OCI-LY1 (cell line): ENCODE measurements at regions not wholly inside any gene's neighbourhood (a gene's known extent, or its start where the extent isn't known, plus 50 kb on each side); places are given as distances from the start of the nearest gene placed in this dataset.

Source experiments
- H2AFZ ChIP-seq: fragments of 200-600 bp; sonication (generic), shearing (Covaris generic); 2 replicates; pipeline ENCODE4 v1.6.0; 2014; ENCODE audit warnings: antibody characterized with exemption, mild to moderate bottlenecking, low read length
- H3F3A ChIP-seq: fragments of 200-600 bp; sonication (generic), shearing (Covaris generic); 2 replicates; pipeline ENCODE4 v1.6.0; 2014; ENCODE audit warnings: mild to moderate bottlenecking, antibody characterized with exemption, low read length, moderate library complexity; ENCODE audit not compliant: insufficient read depth
- H3K27ac ChIP-seq: fragments of 200-600 bp; sonication (generic); 2 replicates; pipeline ENCODE4 v1.5.1; 2014; ENCODE audit warnings: low read length, mixed run types, mild to moderate bottlenecking, low read depth; ENCODE audit not compliant: poor library complexity, severe bottlenecking
- H3K27me3 ChIP-seq: fragments of 200-600 bp; sonication (generic); 2 replicates; pipeline ENCODE4 v1.6.0; 2014; ENCODE audit warnings: antibody characterized with exemption, mild to moderate bottlenecking, low read length, moderate library complexity; ENCODE audit not compliant: insufficient read depth
- H3K36me3 ChIP-seq: fragments of 200-600 bp; sonication (generic); 2 replicates; pipeline ENCODE4 v1.6.1; 2014; ENCODE audit warnings: mild to moderate bottlenecking, antibody characterized with exemption, low read length, moderate library complexity, mixed read lengths; ENCODE audit not compliant: insufficient read depth
- H3K4me1 ChIP-seq: fragments of 200-600 bp; sonication (generic); 2 replicates; pipeline ENCODE4 v1.5.1; 2014; ENCODE audit warnings: mild to moderate bottlenecking, low read length, moderate library complexity; ENCODE audit not compliant: insufficient read depth, severe bottlenecking
- H3K4me2 ChIP-seq: fragments of 200-600 bp; sonication (generic), shearing (Covaris generic); 2 replicates; pipeline ENCODE4 v1.6.1; 2014; ENCODE audit warnings: low read length
- H3K4me3 ChIP-seq: fragments of 200-600 bp; sonication (generic); 2 replicates; pipeline ENCODE4 v1.5.1; 2014; ENCODE audit warnings: low read length, low read depth, mild to moderate bottlenecking, mixed read lengths; ENCODE audit not compliant: poor library complexity, severe bottlenecking
- H3K79me2 ChIP-seq: fragments of 200-600 bp; shearing (Covaris generic); 2 replicates; pipeline ENCODE4 v1.6.1; 2016; ENCODE audit warnings: mixed run types, low read length, mixed read lengths; ENCODE audit not compliant: insufficient read depth
- H3K9ac ChIP-seq: fragments of 200-600 bp; sonication (generic), shearing (Covaris generic); 2 replicates; pipeline ENCODE4 v1.6.1; 2014; ENCODE audit warnings: mild to moderate bottlenecking, low read length, mixed read lengths
- H3K9me2 ChIP-seq: fragments of 200-600 bp; sonication (generic), shearing (Covaris generic); 2 replicates; pipeline ENCODE4 v1.6.1; 2014; ENCODE audit warnings: low read depth, mild to moderate bottlenecking, low read length, mixed read lengths
- H3K9me3 ChIP-seq: fragments of 200-600 bp; shearing (Covaris generic); 2 replicates; pipeline ENCODE4 v1.6.1; 2014; ENCODE audit warnings: low read length, mixed read lengths
- H4K20me1 ChIP-seq: fragments of 200-600 bp; sonication (generic), shearing (Covaris generic); 2 replicates; pipeline ENCODE4 v1.6.0; 2016; ENCODE audit warnings: mild to moderate bottlenecking, low read length; ENCODE audit not compliant: insufficient read depth
- CTCF ChIP-seq: fragments of 200-600 bp; sonication (generic), shearing (Covaris generic); IDR thresholded peaks from 2 replicates; pipeline ENCODE4 v1.5.1; 2017; ENCODE audit warnings: mild to moderate bottlenecking, antibody characterized with exemption, low read length, moderate library complexity, mixed read lengths
- EZH2 ChIP-seq: fragments of 200-600 bp; sonication (generic), shearing (Covaris generic); IDR thresholded peaks from 2 replicates; pipeline ENCODE4 v1.8.0; 2017; ENCODE audit warnings: borderline replicate concordance, mixed run types, mild to moderate bottlenecking, antibody characterized with exemption, low read length, moderate library complexity, mixed read lengths

- H3K79me2 ChIP-seq, result no peaks in the 10 kb centered on the region
- H3K36me3 ChIP-seq, result 0 out of 2 replicates have a peak, but pooled peaks cover 4% of the 10 kb centered on the region
- no peak overlapping the region for H3K9ac ChIP-seq
- H3K4me3 ChIP-seq, result no peak overlapping the region
- peaks cover 6% of the 10 kb centered on the region for H3K4me1 ChIP-seq
- H3K9me3 ChIP-seq, result 0 out of 2 replicates have a peak, but pooled peaks cover 3% of the 10 kb centered on the region
- no peak overlapping the region for H3K27ac ChIP-seq
- TF ChIP-seq CTCF (no peak), EZH2 (no peak)
- no peak overlapping the region for H3K4me2 ChIP-seq
- no peaks in the 10 kb centered on the region for H4K20me1 ChIP-seq
- no peak overlapping the region for H2AFZ ChIP-seq
- no peaks in the 10 kb centered on the region for H3F3A ChIP-seq
- H3K9me2 ChIP-seq, result no peaks in the 10 kb centered on the region
- H3K27me3 ChIP-seq, result no peaks in the 10 kb centered on the region
Observed at GRCh38 chr16:64065523-64065922, 1056.3 kb downstream of the CDH11 start.

GRCh38 chr16:64061621-64062020, 1060.2 kb downstream of the CDH11 start:
- no peaks in the 10 kb centered on the region for H3K9me2 ChIP-seq
- no peak overlapping the region for H2AFZ ChIP-seq
- H3K4me1 ChIP-seq, result no peaks in the 10 kb centered on the region
- no peak overlapping the region for H3K4me2 ChIP-seq
- H3K79me2 ChIP-seq, result no peaks in the 10 kb centered on the region
- H4K20me1 ChIP-seq, result no peaks in the 10 kb centered on the region
- no peaks in the 10 kb centered on the region for H3F3A ChIP-seq
- 0 out of 2 replicates have a peak, but pooled peaks cover 3% of the 10 kb centered on the region for H3K9me3 ChIP-seq
- no peak for TF ChIP-seq EZH2
- no peak for TF ChIP-seq CTCF
- no peak overlapping the region for H3K4me3 ChIP-seq
- no peaks in the 10 kb centered on the region for H3K27me3 ChIP-seq
- H3K36me3 ChIP-seq, result no peaks in the 10 kb centered on the region
- no peak overlapping the region for H3K9ac ChIP-seq
- H3K27ac ChIP-seq, result no peak overlapping the region

- Histone ChIP-seq H4K20me1 (no peaks in the 10 kb centered on the region), H3K9me2 (no peaks in the 10 kb centered on the region), H3K4me2 (no peak overlapping the region), H3K4me3 (no peak overlapping the region), H3K9ac (no peak overlapping the region), H3K27ac (no peak overlapping the region), H3K27me3 (no peaks in the 10 kb centered on the region), H2AFZ (no peak overlapping the region), H3K36me3 (no peaks in the 10 kb centered on the region), H3K9me3 (0 out of 2 replicates have a peak, but pooled peaks cover 3% of the 10 kb centered on the region), H3K4me1 (no peaks in the 10 kb centered on the region), H3K79me2 (no peaks in the 10 kb centered on the region), H3F3A (no peaks in the 10 kb centered on the region)
- no peak for TF ChIP-seq CTCF
- no peak for TF ChIP-seq EZH2
Observed at GRCh38 chr16:64060631-64061030, 1061.2 kb downstream of the CDH11 start.
